Left renal pelvis (tissue), 4 donors: ENCODE measurements at regions not wholly inside any gene's neighbourhood (a gene's known extent, or its start where the extent isn't known, plus 50 kb on each side); places are given as distances from the start of the nearest gene placed in this dataset.
"Not testable (repeated sequence)": the region's sequence is repeated elsewhere in the genome, so short reads cannot be mapped to it uniquely, and the experiment has no call there.

Experiments
- DNase-seq, 4 donors: peaks; one replicate each; pipeline ENCODE4 v3.0.0-alpha.2; 2013; ENCODE audit warnings: low read depth in 4 of 4, low spot score in 3 of 4

DNA sequence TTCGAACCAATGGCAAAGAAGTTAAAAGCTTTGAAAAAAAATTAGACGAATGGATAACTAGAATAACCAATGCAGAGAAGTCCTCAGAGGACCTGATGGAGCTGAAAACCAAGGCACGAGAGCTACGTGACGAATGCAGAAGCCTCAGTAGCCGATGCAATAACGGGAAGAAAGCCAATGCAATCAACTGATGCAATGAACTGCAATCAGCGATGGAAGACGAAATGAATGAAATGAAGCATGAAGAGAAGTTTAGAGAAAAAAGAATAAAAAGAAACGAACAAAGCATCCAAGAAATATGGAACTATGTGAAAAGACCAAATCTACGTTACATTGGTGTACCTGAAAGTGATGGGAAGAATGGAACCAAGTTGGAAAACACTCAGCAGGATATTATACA is 52.6 kb upstream of the MRPS30 start:
- DNase-seq = not testable (repeated sequence)

DNA sequence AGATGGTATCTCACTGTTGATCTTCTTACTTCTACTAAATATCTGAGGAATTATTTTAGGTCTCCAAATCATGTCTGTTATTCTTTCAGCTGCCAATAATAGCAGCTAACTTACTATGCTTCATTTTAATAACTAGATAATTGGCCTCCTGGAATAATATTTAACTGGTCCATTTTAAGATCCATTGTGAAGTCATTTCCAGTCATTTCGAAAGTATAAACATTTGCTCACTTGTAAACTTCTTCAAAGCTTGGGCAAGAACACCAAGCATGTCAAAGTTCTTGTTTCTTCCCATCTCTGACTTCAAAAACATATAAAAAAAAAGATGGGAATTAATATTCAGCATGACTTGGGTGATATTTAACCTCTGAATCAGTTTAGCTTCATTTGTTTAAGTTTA is 61.4 kb upstream of the MRPS30 start:
- no peak for DNase-seq

DNA sequence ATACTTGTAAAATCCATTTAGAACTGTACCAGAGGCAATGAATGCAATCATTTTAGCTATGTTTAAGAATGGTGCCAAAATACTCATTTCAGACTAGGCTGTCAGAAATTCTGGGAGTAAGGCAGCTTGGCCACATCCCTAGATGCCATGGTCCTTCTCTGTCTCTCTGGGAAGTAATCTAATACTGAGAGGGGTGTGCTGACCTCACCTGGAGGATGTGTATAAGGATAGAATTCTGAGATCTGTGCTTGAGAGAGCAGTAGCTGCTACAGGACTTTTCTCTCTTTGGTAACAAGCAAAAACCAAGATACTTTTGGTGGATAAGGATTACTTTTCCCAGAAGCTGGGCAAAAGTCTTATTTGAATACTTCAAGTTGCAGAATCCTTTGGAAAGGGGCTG is 68.1 kb upstream of the MRPS30 start:
- peak in 1 of 4 donors; percentile 14 for DNase-seq

DNA sequence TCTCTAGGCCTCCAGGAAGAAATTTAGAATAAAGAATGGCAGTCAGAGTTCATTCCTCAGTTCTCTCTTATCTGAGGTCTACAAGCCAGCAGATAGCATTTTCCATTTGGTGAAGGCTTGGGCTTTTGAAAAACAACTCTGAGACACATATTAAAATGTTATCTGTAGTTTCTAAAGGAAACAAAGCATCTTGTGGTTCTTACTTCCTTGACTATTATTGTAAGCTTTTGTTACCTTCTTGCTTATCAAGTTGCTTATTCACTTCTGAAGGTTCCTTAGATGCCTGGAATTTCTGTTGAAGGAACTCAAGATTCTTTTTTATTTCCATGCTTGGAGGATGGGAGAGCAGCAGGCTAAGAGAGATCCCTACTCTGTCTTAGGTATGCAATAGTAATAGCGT is 79.2 kb upstream of the MRPS30 start:
- DNase-seq = no peak

- DNase-seq = no peak
Measured at GRCh38 chr5:44727100-44727499, 81.6 kb upstream of the MRPS30 start.

- no peak for DNase-seq
Measured at GRCh38 chr5:44719856-44720255, 88.9 kb upstream of the MRPS30 start.

DNA sequence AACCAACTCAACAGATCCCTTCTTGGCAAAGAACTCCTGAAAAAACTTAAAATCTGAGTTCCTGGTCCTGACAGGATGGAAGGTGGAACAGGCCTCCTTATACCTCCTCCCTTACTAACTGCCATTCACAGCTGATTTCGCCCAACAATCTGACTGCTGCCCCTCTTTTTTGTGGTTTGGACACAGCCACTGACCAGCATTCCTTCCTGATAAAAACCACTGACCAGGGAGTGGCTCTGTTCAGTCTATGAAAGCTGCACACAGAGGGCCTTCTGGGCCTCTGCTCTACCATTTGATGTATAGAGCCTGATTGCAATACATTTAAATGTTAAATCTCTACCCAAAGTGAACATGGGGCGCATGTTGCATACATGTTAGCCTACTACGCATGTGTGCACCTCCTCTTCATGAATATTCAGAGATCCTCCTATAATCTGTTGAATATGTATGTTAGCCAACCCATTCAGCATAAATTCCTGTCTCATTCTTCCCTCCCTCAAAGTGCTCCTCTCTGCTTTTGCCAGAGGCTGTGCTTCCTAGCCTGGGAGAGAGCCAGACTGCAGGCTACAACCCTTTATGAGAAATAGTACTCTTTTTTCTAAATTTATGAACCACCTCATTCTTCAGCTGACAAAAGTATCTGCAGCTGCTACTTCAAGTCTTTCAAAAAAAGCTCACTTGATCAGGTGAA is 93.7 kb upstream of the MRPS30 start:
- DNase-seq = no peak

GRCh38 chr5:44713446-44713845 is 95.3 kb upstream of the MRPS30 start:
- no peak for DNase-seq

DNA sequence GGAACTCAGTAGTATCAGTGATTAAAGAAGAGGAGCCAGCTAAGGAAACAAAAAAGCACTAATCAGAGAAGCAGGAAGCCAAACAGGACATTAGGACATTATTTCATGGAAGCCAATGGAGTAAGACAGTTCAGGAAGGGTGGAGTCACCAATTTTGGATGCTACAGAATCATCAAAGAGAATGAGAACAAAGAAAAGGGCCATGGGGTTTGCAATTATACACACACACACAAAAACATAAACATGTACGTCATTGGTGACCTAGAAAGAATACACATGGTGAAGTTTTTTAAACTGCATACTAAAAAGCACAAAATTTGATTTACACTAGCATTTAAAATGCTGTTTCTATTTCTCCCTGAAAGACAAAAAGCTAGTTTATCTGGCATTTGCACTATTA is 96.8 kb upstream of the MRPS30 start:
- no peak for DNase-seq

DNA sequence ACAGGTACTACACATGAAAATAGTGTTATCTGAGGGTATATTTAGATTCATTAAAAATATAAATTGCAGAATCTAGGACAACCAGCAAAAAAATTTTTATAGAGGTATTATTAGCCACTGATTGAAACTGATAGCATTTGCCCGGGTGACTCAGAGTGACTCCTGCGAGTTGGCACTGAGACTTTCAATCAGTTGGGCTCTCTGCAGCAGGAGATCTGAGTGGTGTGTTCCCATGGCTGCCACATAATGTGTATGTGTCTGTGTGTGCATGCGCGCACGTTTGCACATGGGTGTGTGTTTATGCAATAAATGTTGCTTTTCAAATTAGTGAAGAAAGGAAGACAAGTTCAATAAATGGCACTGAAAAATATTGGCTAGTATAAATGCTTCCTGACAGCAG is 100.1 kb upstream of the MRPS30 start:
- no peak for DNase-seq

DNA sequence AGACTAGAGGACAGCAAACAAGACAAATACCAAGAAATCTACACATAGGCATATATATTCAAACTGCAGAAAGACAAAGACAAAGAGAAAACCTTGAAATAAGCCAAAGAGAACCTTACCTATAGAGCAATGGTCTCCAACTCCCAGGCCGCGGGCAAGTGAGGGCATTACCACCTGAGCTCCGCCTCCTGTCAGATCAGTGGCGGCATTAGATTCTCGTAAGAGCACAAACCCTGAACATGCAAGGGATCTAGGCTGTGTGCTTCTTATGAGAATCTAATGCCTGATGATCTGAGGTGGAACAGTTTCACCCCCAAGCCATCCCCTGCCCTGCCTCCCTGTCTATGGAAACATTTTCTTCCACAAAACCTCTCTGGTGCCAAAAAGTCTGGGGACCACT is 101.0 kb upstream of the MRPS30 start:
- DNase-seq = no peak

GRCh38 chr5:44697025-44697424 is 111.7 kb upstream of the MRPS30 start:
- no peak for DNase-seq

DNA sequence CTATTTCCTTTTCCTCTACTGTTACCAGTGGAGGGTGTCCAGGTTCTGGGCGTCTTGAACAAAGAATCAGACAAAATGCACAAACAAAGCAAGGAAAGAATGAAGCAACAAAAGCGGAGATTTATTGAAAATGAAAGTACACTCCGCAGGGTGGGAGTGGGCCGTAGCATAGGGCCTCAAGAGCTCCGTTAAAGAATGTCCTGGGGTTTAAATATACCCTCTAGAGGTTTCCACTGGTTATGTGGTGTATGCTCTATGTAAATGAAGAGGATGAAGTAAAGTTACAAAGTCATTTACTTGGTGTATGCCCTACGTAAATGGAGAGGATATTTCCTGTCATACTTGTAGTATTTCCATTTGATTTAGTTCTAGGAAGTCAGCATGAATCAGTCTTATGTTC is 113.5 kb upstream of the MRPS30 start:
- no peak for DNase-seq

GRCh38 chr5:44691802-44692201 is 116.9 kb upstream of the MRPS30 start:
- no peak for DNase-seq

DNA sequence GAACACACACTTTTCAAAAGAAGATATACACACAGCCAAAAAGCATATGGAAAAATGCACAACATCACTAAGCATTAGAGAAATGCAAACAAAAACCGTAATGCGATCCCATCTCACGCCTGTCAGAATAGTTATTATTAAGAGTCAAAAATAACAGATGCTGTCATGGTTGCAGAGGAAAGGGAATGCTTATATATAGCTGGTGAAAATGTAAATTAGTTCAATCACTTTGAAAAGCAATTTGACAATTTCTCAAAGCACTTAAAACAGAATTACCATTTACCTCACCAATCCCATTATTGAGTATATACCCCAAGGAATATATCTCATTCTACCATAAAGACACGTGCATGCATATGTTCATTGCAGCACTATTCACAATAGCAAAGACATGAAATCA is 126.8 kb upstream of the MRPS30 start:
- DNase-seq = no peak

DNA sequence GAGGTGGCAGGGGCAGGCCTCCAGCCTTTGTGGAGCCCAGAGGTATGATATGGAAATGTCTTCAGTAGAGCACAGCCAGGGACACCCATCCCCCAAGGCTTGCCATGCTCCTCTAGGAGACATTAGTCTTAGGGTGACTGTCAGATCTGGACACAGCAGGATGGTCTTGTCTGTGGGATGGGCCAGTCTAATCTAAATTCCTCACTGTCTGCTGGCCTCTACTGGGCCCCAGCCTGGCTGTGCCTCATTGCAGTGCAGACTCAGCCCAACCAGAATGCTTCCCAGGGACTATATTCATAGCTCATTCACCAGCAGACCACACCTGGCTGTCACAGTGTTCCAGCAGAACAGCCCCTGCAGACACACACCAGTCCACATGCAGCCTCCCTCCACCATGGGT is 129.5 kb upstream of the MRPS30 start:
- DNase-seq = no peak

- no peak for DNase-seq
Measured at GRCh38 chr5:44675296-44675695, 133.5 kb upstream of the MRPS30 start.

- no peak for DNase-seq
Measured at GRCh38 chr5:44674461-44674860, 134.3 kb upstream of the MRPS30 start.

DNA sequence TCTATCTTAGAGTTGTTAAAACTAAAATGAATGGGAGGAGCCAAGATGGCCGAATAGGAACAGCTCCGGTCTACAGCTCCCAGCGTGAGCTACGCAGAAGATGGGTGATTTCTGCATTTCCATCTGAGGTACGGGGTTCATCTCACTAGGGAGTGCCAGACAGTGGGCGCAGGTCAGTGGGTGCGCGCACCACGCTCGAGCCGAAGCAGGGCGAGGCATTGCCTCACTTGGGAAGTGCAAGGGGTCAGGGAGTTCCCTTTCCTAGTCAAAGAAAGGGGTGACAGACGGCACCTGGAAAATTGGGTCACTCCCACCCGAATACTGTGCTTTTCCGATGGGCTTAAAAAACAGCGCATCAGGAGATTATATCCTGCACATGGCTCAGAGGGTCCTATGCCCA is 140.3 kb upstream of the MRPS30 start:
- not testable (repeated sequence) for DNase-seq

DNA sequence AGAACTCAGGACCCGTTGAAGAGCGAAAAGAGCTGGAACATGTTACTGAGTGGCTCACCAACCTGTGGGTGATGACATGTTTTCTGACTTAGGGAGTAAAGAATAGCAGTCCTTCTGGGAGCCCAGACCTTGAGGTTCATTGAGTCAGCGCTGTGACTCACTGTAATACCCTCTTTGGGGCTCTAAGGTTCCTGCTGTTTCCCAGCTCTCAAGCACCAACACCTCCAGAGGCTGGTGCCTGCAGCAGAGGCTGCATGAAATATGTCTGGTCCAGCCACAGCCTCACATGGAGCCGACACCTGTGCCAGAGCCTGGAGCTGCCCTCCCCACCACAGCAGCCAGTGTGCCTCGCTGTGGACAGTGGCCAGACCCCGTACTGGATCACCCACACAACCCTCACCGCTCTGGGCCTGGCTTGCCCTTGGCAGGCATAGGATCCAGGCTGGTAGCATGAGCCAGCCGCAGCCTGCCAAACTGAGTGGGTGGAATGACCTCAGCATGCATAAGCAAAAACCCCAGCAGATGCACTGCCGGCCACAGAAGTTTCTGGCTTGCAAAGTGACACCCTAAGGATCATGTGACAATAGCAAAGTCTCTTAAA is 143.5 kb upstream of the MRPS30 start:
- no peak for DNase-seq

DNA sequence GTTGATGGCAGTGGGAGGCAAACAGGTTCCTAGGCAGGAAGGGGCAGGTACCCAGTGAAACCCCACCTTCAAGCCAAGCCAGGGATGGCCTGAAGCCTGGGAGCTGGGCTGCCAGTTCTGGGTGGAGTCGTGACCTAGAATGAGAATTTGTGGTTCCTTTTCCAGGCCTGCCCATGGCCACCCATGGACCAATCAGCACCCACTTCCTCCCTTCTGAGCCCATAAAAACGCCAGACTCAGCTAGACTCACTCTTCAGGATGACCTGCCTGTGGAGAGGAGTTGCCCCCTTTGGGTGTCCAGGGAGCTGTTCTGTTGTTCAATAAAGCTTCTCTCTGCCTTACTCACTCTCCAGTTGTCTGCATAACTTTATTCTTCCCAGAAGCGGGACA is 144.0 kb upstream of the MRPS30 start:
- DNase-seq = no peak

- no peak for DNase-seq
Measured at GRCh38 chr5:44663991-44664710, 144.6 kb upstream of the MRPS30 start.
